OCI-LY7 (cell line): ENCODE measurements at regions not wholly inside any gene's neighbourhood (a gene's known extent, or its start where the extent isn't known, plus 50 kb on each side); places are given as distances from the start of the nearest gene placed in this dataset.

Experiments used
- BruUV-seq: library from RNA; stranded (reverse); fragments of 400-500 nt; replicated peaks from 2 replicates; lab custom pipeline; 2021; lab: Mats Ljungman, UMichigan
- CTCF ChIA-PET: fragments of 300-600 bp; sonication (Branson Sonifier 250); formaldehyde crosslinking; loops from one replicate; lab custom pipeline; 2022; ENCODE audit warnings: antibody characterized with exemption; ENCODE audit not compliant: unreplicated experiment; lab: Charles Lee
- POLR2A ChIA-PET: fragments of 300-600 bp; sonication (Branson Sonifier 250); formaldehyde crosslinking; loops from one replicate; lab custom pipeline; 2022; ENCODE audit warnings: antibody characterized with exemption; lab: Charles Lee
- DNase-seq: peaks from one replicate; pipeline ENCODE4 v3.0.0-alpha.2; 2015; ENCODE audit warnings: low spot score
- H2AFZ ChIP-seq: fragments of 200-600 bp; sonication (generic), shearing (Covaris generic); 2 replicates; pipeline ENCODE4 v1.6.1; 2014; ENCODE audit warnings: mild to moderate bottlenecking, antibody characterized with exemption, low read length, moderate library complexity
- H3K27ac ChIP-seq: fragments of 200-600 bp; sonication (generic); 2 replicates; pipeline ENCODE4 v1.5.1; 2014; ENCODE audit warnings: mixed run types, low read depth, mild to moderate bottlenecking, moderate library complexity, low read length, inconsistent platforms; ENCODE audit not compliant: poor library complexity, severe bottlenecking
- H3K36me3 ChIP-seq: fragments of 200-600 bp; sonication (generic); 2 replicates; pipeline ENCODE4 v1.6.1; 2014; ENCODE audit warnings: mild to moderate bottlenecking, antibody characterized with exemption, low read length, moderate library complexity, mixed read lengths; ENCODE audit not compliant: insufficient read depth
- H3K4me1 ChIP-seq: fragments of 200-600 bp; sonication (generic); 2 replicates; pipeline ENCODE4 v1.5.1; 2014; ENCODE audit warnings: mild to moderate bottlenecking, low read length; ENCODE audit not compliant: insufficient read depth, poor library complexity, severe bottlenecking
- H3K4me2 ChIP-seq: fragments of 200-600 bp; sonication (generic); 2 replicates; pipeline ENCODE4 v1.6.1; 2014; ENCODE audit warnings: mild to moderate bottlenecking, low read length
- H3K4me3 ChIP-seq: fragments of 200-600 bp; sonication (generic); 2 replicates; pipeline ENCODE4 v1.5.1; 2014; ENCODE audit warnings: mild to moderate bottlenecking, low read depth, low read length; ENCODE audit not compliant: poor library complexity, severe bottlenecking
- H3K79me2 ChIP-seq: fragments of 200-600 bp; sonication (generic); 2 replicates; pipeline ENCODE4 v1.6.1; 2016; ENCODE audit warnings: low read depth, mild to moderate bottlenecking, low read length, moderate library complexity, mixed read lengths; ENCODE audit not compliant: insufficient read depth
- H3K9me2 ChIP-seq: fragments of 200-600 bp; sonication (generic); 2 replicates; pipeline ENCODE4 v1.6.1; 2016; ENCODE audit warnings: mild to moderate bottlenecking, low read length, mixed read lengths; ENCODE audit not compliant: insufficient read depth
- H3K9me3 ChIP-seq: fragments of 200-600 bp; sonication (generic); 2 replicates; pipeline ENCODE4 v1.6.1; 2014; ENCODE audit warnings: mild to moderate bottlenecking, mixed run types, low read length, mixed read lengths
- H4K20me1 ChIP-seq: fragments of 200-600 bp; sonication (generic); 2 replicates; pipeline ENCODE4 v1.6.1; 2014; ENCODE audit warnings: mild to moderate bottlenecking, antibody characterized with exemption, low read length, moderate library complexity, mixed read lengths; ENCODE audit not compliant: insufficient read depth
- CTCF ChIP-seq: fragments of 200-600 bp; sonication (generic); conservative IDR thresholded peaks from 2 replicates; pipeline ENCODE4 v1.5.1; 2014; ENCODE audit warnings: mild to moderate bottlenecking, antibody characterized with exemption, low read length, moderate library complexity, mixed read lengths
- EZH2phosphoT487 ChIP-seq: fragments of 200-600 bp; sonication (generic); IDR thresholded peaks from 2 replicates; pipeline ENCODE4 v1.6.1; 2018; ENCODE audit warnings: low read depth, borderline replicate concordance, mild to moderate bottlenecking, mixed run types, antibody characterized with exemption, low read length, moderate library complexity, mixed read lengths
- intact Hi-C: fragments of 100-400 bp; cut with micrococcal nuclease; formaldehyde crosslinking; loops from one replicate; pipeline ENCODE4 v1.10.0; 2022; ENCODE audit not compliant: unreplicated experiment

- no peaks in the 10 kb centered on the region for H3K79me2 ChIP-seq
- no peaks in the 10 kb centered on the region for H4K20me1 ChIP-seq
- no peaks in the 10 kb centered on the region for H3K36me3 ChIP-seq
- no peaks in the 10 kb centered on the region for H3K9me3 ChIP-seq
- ChIA-PET POLR2A (no interaction called here), CTCF (no interaction called here)
- intact Hi-C loops = no loop called here
- no peak for DNase-seq
- no peak for TF ChIP-seq CTCF
- no peak for TF ChIP-seq EZH2phosphoT487
- no TSS peak for BruUV-seq
- no peak overlapping the region for H3K4me3 ChIP-seq
- H3K9me2 ChIP-seq = no peaks in the 10 kb centered on the region
- no peak overlapping the region for H2AFZ ChIP-seq
- H3K27ac ChIP-seq = no peak overlapping the region
- no peaks in the 10 kb centered on the region for H3K4me1 ChIP-seq
- no peak overlapping the region for H3K4me2 ChIP-seq
Observed at GRCh38 chr10:128384831-128385230, 258.6 kb upstream of the MKI67 start.

DNA sequence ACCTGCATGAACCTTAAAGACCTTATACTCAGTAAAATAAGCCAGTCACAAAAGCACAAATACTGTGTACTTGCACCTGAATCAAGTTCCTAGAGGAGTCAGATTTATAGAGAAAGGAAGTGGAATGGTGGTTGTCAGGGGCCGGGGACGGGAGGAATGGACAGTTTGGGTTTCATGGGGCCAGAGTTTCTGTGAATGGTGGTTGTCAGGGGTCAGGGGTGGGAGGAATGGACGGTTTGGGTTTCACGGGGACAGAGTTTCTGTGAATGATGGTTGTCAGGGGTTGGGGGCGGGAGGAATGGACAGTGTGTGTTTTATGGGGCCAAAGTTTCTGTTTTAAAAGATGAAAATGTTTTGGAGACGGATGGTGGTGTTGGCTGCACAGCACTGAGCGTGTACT, 260.0 kb upstream of the MKI67 start:
- no peaks in the 10 kb centered on the region for H3K9me2 ChIP-seq
- no peaks in the 10 kb centered on the region for H4K20me1 ChIP-seq
- no peaks in the 10 kb centered on the region for H3K4me1 ChIP-seq
- DNase-seq = no peak
- no peak overlapping the region for H3K4me2 ChIP-seq
- H3K4me3 ChIP-seq = no peak overlapping the region
- no peaks in the 10 kb centered on the region for H3K36me3 ChIP-seq
- POLR2A ChIA-PET = no interaction called here
- intact Hi-C loops = no loop called here
- H3K27ac ChIP-seq = no peak overlapping the region
- TF ChIP-seq CTCF (no peak), EZH2phosphoT487 (no peak)
- no TSS peak for BruUV-seq
- H2AFZ ChIP-seq = no peak overlapping the region
- CTCF ChIA-PET = no interaction called here
- H3K9me3 ChIP-seq = no peaks in the 10 kb centered on the region
- H3K79me2 ChIP-seq = no peaks in the 10 kb centered on the region

GRCh38 chr10:128386816-128387604, 260.8 kb upstream of the MKI67 start:
- DNase-seq = no peak
- intact Hi-C loops = no loop called here
- no peak for TF ChIP-seq EZH2phosphoT487
- no peak for TF ChIP-seq CTCF
- H3K27ac ChIP-seq = no peak overlapping the region
- no peaks in the 10 kb centered on the region for H3K9me2 ChIP-seq
- ChIA-PET POLR2A (no interaction called here), CTCF (no interaction called here)
- H3K36me3 ChIP-seq = no peaks in the 10 kb centered on the region
- no peak overlapping the region for H3K4me2 ChIP-seq
- H3K9me3 ChIP-seq = no peaks in the 10 kb centered on the region
- no peaks in the 10 kb centered on the region for H3K79me2 ChIP-seq
- no peak overlapping the region for H3K4me3 ChIP-seq
- H4K20me1 ChIP-seq = no peaks in the 10 kb centered on the region
- no peaks in the 10 kb centered on the region for H3K4me1 ChIP-seq
- H2AFZ ChIP-seq = no peak overlapping the region
- no TSS peak for BruUV-seq
